ENCODE measurements at regions not wholly inside any gene's neighbourhood (a gene's known extent, or its start where the extent isn't known, plus 50 kb on each side); places are given as distances from the start of the nearest gene placed in this dataset.

DNA sequence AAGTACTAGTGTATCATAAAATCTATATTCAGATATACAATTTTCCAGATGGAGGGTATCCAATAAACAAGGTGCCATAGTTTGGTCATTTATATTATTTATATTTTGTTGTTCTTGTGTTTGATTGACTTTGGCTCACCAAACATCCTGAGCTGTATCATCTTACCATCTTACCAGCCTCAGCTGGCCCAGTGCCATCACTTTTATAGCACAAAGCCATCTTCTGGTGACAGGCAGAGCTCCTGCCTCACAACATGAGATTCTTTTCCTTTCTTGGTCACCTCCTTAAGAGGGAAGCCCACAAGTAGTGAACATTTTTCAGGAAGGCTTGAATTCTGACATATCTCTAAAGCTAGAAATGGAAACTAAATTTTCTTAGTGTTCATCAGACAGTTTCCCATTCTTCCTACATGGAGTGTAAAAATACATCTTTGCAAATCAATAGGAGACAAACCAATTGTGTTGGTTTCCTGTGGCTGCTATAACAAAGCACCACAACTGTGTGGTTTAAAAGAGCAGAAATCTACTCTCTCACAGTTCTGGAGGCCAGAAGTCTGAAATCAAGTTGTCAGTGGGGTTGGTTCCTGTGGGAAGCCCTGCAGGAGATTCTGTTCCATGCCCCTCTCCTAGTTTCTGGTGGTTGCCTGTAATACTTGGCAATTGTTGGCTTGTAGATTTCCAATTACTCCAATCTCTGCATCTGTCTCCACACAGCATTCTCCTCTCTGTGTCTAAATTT is 341.8 kb downstream of the MAN2A1 start:
- no peak for TF ChIP-seq POLR2A (IDR thresholded peaks at IDR 0.05)
- TF ChIP-seq, protein P1, sequence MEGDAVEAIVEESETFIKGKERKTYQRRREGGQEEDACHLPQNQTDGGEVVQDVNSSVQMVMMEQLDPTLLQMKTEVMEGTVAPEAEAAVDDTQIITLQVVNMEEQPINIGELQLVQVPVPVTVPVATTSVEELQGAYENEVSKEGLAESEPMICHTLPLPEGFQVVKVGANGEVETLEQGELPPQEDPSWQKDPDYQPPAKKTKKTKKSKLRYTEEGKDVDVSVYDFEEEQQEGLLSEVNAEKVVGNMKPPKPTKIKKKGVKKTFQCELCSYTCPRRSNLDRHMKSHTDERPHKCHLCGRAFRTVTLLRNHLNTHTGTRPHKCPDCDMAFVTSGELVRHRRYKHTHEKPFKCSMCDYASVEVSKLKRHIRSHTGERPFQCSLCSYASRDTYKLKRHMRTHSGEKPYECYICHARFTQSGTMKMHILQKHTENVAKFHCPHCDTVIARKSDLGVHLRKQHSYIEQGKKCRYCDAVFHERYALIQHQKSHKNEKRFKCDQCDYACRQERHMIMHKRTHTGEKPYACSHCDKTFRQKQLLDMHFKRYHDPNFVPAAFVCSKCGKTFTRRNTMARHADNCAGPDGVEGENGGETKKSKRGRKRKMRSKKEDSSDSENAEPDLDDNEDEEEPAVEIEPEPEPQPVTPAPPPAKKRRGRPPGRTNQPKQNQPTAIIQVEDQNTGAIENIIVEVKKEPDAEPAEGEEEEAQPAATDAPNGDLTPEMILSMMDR (IDR thresholded peaks at IDR 0.05): no peak
